Panc1 (cell line): ENCODE measurements at regions not wholly inside any gene's neighbourhood (a gene's known extent, or its start where the extent isn't known, plus 50 kb on each side); places are given as distances from the start of the nearest gene placed in this dataset.

Experiments
- POLR2AphosphoS5 ChIP-seq: IDR thresholded peaks from 2 replicates; pipeline ENCODE4 v1.6.1; 2012; ENCODE audit warnings: mild to moderate bottlenecking, low read depth, low read length, moderate library complexity
- SIN3A ChIP-seq: IDR thresholded peaks from 2 replicates; pipeline ENCODE4 v1.6.1; 2012; ENCODE audit warnings: low read depth, mild to moderate bottlenecking, low read length, moderate library complexity, borderline replicate concordance; ENCODE audit not compliant: insufficient read depth
- TCF7L2 ChIP-seq: IDR thresholded peaks from 2 replicates; pipeline ENCODE4 v1.6.1; 2011; ENCODE audit warnings: mild to moderate bottlenecking, low read depth, low read length, inconsistent platforms
- TF ChIP-seq, protein P1 (sequence below): fragments of 450-650 bp; IDR thresholded peaks from 2 replicates; pipeline ENCODE4 v1.5.1; 2017; ENCODE audit warnings: mild to moderate bottlenecking
- TF ChIP-seq, protein P2 (sequence below), 2 experiments: IDR thresholded peaks; 2 replicates each; pipeline ENCODE4 v1.6.1; 2011 to 2012; ENCODE audit warnings: low read depth in 2 of 2, control low read depth in 1 of 2, low read length in 1 of 2, mild to moderate bottlenecking in 1 of 2, moderate library complexity in 1 of 2; ENCODE audit not compliant: insufficient read depth in 1 of 2

DNA sequence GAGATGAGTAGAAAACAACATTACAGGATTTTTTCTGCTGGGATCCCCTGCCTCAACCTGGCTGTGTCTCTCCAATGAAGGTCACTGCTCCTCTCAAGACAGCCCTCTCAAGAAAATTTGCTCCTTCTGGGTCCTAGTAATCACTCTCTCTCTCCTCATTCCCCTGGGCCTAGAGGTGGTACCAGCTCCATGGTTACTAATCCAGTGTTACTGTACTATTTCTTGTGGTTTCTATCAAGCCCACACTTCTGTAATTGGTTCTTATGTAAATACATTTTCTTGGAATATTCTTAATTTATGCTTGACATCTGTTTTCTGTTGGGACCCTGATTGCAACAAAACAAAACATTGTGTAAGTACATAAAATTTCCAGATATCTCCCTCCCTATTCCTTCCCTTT, 123.8 kb upstream of the RORB start:
- TF ChIP-seq, protein P1, sequence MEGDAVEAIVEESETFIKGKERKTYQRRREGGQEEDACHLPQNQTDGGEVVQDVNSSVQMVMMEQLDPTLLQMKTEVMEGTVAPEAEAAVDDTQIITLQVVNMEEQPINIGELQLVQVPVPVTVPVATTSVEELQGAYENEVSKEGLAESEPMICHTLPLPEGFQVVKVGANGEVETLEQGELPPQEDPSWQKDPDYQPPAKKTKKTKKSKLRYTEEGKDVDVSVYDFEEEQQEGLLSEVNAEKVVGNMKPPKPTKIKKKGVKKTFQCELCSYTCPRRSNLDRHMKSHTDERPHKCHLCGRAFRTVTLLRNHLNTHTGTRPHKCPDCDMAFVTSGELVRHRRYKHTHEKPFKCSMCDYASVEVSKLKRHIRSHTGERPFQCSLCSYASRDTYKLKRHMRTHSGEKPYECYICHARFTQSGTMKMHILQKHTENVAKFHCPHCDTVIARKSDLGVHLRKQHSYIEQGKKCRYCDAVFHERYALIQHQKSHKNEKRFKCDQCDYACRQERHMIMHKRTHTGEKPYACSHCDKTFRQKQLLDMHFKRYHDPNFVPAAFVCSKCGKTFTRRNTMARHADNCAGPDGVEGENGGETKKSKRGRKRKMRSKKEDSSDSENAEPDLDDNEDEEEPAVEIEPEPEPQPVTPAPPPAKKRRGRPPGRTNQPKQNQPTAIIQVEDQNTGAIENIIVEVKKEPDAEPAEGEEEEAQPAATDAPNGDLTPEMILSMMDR: no peak
- TF ChIP-seq, protein P2, sequence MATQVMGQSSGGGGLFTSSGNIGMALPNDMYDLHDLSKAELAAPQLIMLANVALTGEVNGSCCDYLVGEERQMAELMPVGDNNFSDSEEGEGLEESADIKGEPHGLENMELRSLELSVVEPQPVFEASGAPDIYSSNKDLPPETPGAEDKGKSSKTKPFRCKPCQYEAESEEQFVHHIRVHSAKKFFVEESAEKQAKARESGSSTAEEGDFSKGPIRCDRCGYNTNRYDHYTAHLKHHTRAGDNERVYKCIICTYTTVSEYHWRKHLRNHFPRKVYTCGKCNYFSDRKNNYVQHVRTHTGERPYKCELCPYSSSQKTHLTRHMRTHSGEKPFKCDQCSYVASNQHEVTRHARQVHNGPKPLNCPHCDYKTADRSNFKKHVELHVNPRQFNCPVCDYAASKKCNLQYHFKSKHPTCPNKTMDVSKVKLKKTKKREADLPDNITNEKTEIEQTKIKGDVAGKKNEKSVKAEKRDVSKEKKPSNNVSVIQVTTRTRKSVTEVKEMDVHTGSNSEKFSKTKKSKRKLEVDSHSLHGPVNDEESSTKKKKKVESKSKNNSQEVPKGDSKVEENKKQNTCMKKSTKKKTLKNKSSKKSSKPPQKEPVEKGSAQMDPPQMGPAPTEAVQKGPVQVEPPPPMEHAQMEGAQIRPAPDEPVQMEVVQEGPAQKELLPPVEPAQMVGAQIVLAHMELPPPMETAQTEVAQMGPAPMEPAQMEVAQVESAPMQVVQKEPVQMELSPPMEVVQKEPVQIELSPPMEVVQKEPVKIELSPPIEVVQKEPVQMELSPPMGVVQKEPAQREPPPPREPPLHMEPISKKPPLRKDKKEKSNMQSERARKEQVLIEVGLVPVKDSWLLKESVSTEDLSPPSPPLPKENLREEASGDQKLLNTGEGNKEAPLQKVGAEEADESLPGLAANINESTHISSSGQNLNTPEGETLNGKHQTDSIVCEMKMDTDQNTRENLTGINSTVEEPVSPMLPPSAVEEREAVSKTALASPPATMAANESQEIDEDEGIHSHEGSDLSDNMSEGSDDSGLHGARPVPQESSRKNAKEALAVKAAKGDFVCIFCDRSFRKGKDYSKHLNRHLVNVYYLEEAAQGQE (IDR thresholded peaks at IDR 0.05; ENCODE audit: insufficient read depth in 1 of 2, low read depth in 2 of 2, low read length in 1 of 2): no peak
- no peak for TF ChIP-seq POLR2AphosphoS5
- no peak for TF ChIP-seq SIN3A
- no peak for TF ChIP-seq TCF7L2
